Ecto neural progenitor cell (in vitro differentiated cells): ENCODE measurements at regions not wholly inside any gene's neighbourhood (a gene's known extent, or its start where the extent isn't known, plus 50 kb on each side); places are given as distances from the start of the nearest gene placed in this dataset.

Source experiments
- DNase-seq: peaks from one replicate; pipeline ENCODE4 v3.0.0-alpha.2; 2018; ENCODE audit warnings: low spot score

- DNase-seq = no peak
Observed at GRCh38 chr7:41039981-41040380, 662.9 kb downstream of the INHBA start.

GRCh38 chr7:41039386-41039953 is 663.4 kb downstream of the INHBA start:
- DNase-seq = no peak

GRCh38 chr7:41038211-41038610 is 664.7 kb downstream of the INHBA start:
- DNase-seq = no peak

- DNase-seq = no peak
Observed at GRCh38 chr7:41037691-41038090, 665.2 kb downstream of the INHBA start.

- DNase-seq = no peak
Observed at GRCh38 chr7:41035794-41036193, 667.1 kb downstream of the INHBA start.

- DNase-seq = no peak
Observed at GRCh38 chr7:41033500-41033899, 669.4 kb downstream of the INHBA start.

- DNase-seq = no peak
Observed at GRCh38 chr7:41030673-41031072, 672.2 kb downstream of the INHBA start.

- no peak for DNase-seq
Observed at GRCh38 chr7:41029072-41029499, 673.8 kb downstream of the INHBA start.

GRCh38 chr7:41028580-41028979 is 674.3 kb downstream of the INHBA start:
- DNase-seq = no peak

GRCh38 chr7:41027428-41028115 is 675.3 kb downstream of the INHBA start:
- no peak for DNase-seq

- DNase-seq = no peak
Observed at GRCh38 chr7:41024126-41024525, 678.8 kb downstream of the INHBA start.

- no peak for DNase-seq
Observed at GRCh38 chr7:41020056-41020455, 682.8 kb downstream of the INHBA start.

GRCh38 chr7:41013117-41013516 is 689.8 kb downstream of the INHBA start:
- DNase-seq = no peak

- no peak for DNase-seq
Observed at GRCh38 chr7:41012041-41012440, 690.8 kb downstream of the INHBA start.

GRCh38 chr7:41010967-41011366 is 691.9 kb downstream of the INHBA start:
- no peak for DNase-seq

GRCh38 chr7:41010418-41010817 is 692.5 kb downstream of the INHBA start:
- no peak for DNase-seq

GRCh38 chr7:41007811-41008210 is 695.1 kb downstream of the INHBA start:
- no peak for DNase-seq

GRCh38 chr7:41007351-41007751 is 695.5 kb downstream of the INHBA start:
- no peak for DNase-seq

- DNase-seq = no peak
Observed at GRCh38 chr7:41006306-41006995, 696.4 kb downstream of the INHBA start.

GRCh38 chr7:41005374-41005901 is 697.5 kb downstream of the INHBA start:
- DNase-seq = no peak

GRCh38 chr7:41003977-41004376 is 698.9 kb downstream of the INHBA start:
- no peak for DNase-seq

- no peak for DNase-seq
Observed at GRCh38 chr7:41003611-41003940, 699.3 kb downstream of the INHBA start.
